HG02678 (cell line): ENCODE measurements at regions not wholly inside any gene's neighbourhood (a gene's known extent, or its start where the extent isn't known, plus 50 kb on each side); places are given as distances from the start of the nearest gene placed in this dataset.

ENCODE experiments used
- ATAC-seq: cut with Tn5 transposase; IDR thresholded peaks from one replicate; pipeline ENCODE4 v1.9.1; 2021; ENCODE audit warnings: mild to moderate bottlenecking, moderate library complexity; ENCODE audit not compliant: unreplicated experiment

DNA sequence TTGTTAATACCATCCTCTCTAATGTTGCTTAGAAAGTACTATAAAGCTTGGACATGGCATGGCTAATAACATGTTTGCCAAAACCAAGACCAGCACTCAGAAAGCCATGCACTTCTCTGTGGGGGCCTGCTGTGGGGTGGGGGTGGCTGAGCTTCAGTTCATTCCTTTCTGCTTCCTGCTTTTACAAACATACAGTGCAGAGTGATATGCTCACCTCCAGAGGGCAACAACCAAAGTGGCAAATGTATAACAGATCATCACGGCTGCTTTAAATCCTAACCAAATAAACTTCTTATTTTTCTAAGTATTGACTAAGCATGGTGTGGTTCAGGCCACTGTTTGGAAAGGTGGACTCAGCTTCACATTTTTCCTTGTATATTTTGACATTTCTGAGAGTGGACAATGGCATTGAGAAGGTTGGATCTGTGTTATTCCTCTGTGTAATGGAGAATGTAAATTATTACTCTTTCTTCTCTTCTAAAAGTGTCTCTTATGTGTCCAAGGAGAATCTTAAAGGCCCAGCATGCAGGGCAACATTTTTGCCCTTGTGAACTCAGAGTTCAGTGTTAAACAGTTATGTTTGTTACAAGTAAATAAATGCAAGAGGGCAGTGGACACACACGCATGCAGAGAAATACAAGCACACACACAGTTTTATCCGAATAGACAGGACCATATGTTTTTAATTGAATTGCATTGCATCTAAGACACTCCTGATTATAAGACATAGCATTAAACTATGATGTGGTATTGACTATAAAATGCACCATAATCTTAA, 186.1 kb downstream of the HERPUD2 start:
- ATAC-seq = no peak

DNA sequence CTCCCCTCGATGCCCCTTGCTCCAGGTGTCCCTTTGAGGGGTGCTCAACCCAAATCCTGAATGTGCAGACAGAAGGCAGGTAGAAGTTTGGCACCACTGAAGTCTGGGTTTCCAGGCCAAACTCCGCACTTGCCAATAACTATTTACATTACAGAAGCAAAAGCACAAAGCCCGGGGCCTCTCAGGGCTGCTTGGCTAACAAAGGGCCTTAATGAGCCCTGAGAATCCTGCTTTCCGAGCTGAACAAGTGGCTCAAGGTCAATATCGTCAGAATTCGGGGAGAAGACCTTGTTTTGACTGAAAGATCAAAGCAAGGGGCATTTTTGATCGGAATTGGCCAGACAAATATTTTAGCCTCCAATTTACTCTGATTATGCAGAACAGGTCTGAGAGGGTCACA, 189.9 kb downstream of the HERPUD2 start:
- no peak for ATAC-seq

DNA sequence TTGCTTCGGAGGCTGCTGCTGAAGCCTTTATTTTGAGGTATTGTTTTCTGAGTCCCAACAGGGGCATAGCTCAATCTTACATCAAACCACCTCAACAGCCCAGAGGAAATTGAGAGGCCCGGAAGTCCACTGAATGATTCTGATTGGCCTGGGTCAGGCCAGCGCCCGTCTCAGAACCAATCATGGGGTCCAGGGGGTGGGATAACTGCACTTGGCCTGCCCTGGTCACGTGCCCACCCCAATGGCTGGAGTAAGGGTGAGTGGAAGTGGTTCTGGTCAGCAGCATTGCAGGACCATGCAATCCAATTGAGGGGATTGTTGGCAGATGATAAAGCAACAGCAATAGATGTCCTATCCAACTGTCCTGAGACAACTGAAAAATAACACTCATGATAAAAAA, 190.6 kb downstream of the HERPUD2 start:
- no peak for ATAC-seq

DNA sequence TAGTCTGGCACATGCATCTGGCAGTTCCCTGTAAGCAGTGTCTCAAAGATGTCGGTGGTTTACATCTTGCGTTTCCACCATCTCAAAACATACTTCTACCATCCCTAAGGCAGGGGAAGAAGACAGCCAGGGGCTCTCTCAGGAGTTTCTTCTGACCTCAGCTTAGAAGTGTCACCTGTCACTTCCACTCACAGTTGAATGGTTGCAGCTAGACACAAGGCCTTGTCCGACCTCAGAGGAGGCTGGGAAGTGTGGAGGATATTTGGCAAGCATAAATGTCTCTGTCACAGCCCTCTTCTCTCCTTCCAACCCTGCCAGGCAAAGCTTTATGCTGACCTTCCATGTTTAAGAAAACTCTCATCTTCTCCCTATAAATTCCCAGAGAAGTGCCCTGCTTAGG, 193.3 kb downstream of the HERPUD2 start:
- no peak for ATAC-seq

DNA sequence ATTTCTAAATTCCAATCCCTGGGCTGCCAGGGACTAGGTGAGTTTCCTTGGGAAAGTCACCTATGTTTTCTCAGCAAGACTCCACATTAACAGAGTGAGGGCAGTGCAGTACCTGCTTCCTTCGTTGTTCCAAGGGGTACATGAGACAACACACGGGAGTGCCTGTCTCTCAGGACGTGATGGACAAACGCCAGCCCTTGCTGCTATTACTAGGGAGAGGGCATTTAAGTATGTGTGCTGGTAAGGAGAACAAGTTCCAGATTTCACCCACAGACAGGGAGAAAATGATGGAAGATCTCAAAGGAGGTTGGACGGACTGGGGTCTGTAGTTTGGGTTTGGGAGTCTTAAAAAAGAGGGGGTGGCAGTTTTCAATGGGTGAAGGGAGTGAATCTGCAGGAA, 195.7 kb downstream of the HERPUD2 start:
- ATAC-seq = no peak

DNA sequence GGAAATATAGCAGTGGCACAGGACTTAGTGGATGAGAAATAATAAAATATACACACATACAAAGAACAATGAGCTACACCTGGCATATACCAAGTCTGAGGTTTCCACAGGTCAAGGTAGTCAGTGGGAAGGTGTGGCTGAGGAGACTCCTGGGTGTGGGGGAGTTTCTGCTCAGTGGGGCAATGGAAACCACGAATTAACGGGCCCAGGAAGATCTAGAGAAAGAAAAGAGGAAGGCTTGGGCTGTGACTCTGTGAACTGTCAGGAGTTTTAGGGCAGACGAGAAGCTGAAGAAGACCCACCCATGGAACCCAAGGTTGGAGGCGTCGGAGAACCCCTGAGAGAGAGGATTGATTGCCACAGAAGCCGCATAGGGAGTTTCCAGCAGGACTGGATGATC, 196.5 kb downstream of the HERPUD2 start:
- ATAC-seq = no peak

DNA sequence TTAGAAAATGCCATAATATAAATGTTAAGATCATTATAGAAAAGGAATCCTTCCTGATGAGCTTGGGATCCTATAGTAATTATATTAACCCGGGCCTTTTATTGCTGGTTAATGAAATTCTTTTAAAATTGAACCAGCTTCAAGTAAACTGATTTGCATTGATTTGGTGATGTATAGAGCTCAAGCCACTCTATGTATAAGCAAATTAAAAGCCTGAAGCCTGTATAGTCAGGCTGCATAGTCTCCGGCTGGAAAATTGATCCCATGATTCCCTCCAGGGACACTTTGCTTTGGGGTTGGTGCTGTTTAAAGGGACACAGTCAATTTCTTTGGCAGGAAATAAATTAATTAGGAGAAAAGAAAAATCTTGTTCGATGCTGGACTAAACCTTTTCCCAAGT, 199.1 kb downstream of the HERPUD2 start:
- ATAC-seq = no peak

DNA sequence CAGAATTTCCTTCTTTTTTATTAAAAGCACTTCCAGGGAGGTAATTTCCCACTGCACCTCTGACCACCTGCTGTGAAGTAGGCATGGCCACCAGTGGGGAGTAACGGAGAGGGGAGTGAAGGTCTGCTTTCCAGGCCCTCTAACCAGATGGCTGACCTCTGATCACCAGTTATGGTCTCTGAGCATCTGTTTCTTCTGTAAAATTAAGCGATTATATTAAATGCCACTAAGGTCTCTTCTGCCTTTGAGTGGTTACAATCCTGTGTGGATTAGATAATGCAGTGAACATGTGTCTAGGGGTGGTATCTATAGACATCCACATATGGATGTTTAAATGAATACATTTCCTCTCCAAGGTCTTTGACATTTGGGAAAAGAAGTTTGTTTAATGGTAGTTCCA, 199.6 kb downstream of the HERPUD2 start:
- ATAC-seq = no peak

DNA sequence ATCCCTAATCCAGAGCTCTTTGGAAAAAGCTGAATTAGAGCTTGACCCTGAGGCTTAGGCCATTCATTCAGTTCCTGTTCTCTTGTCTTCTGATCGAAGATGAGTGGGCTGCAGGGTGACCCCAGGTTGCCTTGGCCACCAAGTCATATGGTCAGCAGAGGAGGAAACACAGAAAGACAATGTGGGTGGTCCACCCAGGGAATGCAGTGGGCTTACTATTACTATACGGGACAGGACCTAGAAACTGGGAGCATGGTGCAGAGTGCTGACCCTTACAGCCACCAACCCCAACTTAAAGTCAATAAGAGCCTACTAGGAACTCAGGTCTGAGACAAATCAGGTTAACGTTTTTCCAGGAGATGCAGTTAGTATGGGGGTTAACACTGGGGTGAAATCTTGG, 200.5 kb downstream of the HERPUD2 start:
- no peak for ATAC-seq

DNA sequence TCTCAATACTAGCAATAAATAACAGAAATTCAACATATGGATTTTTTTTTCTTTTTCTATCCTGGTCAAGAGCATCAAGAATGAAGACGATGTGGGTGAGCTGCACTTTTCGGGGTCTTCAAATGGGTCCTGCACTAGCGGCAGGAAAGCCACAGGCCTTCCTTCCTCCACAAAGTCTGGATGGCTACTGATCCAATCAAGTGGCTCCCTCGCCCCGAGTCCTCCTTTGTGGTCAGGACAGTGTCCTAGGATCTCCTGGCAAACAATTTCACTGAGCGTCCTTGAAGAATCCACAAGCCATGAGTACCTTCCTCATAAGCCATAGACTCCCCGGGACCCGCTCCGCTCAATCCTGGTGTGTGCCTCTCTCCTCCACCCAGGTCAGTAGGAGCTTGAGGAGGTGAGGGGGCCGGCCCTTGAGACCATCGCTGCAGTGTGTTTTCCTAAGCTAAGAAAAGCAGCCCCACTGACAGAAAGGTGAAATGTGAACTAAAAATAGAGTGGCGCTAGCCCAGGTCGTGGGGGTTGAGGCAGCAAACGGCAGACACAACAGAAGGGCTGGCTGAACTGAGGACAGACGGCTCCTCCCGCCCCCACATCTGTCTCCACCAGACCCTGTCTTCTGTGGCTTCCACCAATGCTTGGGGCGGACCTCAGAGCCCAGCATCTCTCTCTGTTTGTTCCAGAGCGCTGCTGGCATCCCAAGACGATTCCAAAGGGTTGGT, 202.3 kb downstream of the HERPUD2 start:
- no peak for ATAC-seq

DNA sequence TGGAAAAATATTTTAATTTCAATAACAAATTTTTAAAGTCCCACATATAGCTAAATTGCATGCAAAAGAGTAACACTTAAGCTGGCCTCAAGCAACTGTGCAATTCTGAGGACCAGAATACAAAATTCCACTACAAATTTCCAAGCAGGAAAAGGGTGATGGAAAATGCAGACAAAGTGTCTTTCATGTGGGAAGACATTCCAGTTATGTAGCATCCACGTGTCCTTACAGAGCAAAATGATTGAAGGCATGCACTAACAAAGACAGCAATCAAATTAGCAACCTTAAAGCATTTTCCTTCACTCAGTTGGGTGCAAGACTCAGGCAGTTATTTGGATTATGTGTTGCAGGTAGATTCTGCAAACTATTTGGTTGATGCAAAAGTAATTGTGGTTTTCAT, 203.7 kb downstream of the HERPUD2 start:
- no peak for ATAC-seq

DNA sequence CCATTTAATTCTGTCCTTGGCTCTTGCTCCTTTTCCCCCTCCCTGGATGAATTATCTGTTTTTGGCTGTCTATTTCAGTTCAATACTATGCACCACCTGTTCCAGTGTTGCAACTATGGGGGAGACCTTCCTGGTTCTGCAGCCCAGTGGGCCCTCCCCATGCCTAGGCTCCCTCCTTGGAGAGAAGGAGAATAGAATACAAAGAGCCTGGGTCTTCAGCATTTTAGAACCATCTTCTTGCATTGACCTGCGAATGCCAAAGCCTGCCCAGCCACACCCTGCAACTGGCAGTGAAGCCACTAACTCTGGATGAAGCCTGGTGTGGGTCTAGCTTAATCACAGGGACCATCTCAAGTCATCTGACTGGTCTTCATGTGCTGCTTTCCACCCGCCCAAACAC, 207.1 kb downstream of the HERPUD2 start:
- no peak for ATAC-seq

DNA sequence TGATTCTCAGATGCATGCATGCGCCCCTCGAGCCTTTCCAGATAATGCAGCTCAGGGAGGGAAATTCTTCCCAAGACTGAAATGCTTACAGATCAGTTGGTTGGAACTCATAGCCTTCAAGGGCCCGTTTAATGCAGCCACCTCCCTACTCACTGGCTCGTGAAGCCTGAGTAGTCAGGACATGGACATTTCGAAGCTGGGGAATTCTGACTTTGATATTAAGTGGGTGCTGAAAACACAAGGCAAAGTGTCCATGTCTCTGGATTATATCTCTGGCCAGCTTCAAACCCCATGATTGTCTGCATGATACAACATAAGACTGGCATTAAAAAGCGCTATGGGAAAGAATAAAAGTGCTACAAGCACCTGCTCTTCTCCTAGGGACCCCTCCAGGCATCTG, 207.5 kb downstream of the HERPUD2 start:
- ATAC-seq = no peak

DNA sequence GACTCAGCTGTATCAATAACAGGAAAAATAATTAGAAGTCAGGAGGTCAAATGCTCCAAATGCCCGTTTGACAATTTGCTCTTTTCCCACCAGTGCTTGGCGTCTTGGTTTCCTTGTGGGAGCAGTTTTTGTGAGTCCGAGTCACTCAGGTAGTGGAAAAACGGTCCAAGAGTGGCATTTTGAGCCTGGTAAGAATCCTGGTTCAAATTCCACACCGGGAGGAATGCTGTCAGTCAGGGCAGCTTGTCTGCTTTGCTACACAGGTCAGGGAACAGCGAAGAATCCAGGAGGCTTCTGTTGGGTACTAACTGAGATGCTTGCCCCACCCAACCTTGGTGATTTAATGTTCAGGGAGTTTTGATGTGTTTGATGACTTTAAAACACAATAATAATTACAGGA, 209.5 kb downstream of the HERPUD2 start:
- ATAC-seq = no peak

DNA sequence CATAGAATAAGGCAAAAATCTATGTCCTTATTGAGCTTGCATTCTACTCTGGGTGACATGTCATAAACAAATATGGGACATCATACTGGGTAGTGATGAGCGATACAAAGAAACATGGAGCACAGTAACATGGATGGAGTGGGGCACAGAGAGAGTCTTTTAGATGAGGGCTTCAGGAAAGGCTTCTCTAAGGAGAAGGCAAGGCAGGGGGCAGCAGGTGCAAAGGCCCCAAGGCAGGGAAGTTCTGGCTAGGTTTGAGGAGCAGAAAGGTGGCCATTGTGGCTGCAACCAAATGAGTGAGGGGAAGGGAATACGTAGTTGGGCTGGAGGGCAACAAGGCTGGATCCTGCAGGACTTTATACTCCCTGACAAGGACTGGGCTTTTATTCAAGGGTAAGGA, 211.4 kb downstream of the HERPUD2 start:
- ATAC-seq = no peak

DNA sequence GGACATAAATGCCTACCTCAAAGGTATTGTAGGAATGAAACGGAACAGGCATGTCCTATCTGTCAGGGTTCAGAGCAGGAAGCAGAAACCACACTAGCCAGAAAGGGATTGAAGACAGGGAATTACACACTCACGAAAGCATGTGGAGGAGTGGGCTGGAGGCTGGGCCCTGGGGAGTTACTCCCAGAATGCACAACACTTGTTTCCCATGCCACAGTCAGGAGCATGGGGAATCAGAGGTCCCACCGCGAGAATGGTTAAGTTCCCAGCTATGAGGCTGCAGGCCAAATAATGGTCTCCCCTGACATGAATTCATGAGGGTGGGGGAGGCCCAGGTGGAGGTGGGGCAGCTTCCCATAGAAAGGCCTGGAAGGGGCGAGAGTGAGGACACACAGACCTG, 212.7 kb downstream of the HERPUD2 start:
- ATAC-seq = no peak

DNA sequence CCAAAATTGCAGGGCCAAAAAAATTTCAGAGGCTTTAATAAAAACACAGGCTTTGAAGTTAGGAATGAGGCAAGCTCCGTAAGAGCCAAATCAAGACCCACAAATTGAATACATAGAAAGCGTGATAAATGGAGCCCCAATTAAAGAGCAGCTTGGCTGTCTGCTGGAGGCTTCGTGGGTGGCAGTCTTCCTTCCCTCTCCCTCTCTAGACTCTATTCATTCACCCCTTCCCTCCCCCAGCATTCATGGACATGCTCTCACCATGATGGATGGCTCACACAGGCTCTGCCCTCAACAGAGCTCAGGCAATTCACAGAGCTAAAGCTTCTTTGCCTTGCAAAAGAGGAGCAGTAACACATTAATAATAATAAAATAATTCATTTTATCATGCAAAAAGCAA, 214.1 kb downstream of the HERPUD2 start:
- no peak for ATAC-seq

DNA sequence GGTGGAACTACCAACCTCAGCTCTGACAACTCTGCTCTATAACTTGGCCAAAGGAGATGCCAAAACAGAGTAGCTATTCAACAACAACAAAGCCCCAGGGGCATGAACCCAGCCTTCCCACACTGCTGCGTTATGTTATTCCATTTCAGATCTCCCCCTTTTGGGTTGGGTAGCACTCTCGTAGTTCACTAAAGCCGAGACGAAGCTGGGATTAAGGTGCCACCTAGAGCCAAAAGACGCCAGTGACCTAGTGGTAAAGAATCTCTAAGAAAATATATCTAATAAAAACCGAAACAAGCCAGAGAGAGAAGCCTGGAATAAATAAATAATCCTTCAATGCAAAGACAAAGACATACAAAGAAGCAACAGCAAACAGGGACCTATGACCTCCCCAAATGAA, 217.3 kb downstream of the HERPUD2 start:
- no peak for ATAC-seq

DNA sequence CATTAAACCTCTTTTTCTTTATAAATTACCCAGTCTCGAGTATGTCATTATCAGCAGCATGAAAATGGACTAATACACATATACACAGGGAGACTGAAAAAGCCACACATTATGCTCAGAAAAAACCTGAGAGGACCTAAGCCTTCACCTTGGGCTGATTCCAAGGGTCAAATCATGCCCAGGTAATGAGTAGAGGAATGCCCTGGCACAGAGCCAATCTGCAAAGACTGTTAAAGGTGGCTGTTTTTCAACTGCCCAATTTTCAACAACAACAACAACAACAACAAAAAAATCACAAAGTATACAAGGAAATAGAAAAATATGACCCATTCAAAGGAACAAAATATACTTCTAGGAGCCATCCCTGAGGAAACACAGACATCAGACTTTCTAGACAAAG, 220.2 kb upstream of the TBX20 start:
- no peak for ATAC-seq

DNA sequence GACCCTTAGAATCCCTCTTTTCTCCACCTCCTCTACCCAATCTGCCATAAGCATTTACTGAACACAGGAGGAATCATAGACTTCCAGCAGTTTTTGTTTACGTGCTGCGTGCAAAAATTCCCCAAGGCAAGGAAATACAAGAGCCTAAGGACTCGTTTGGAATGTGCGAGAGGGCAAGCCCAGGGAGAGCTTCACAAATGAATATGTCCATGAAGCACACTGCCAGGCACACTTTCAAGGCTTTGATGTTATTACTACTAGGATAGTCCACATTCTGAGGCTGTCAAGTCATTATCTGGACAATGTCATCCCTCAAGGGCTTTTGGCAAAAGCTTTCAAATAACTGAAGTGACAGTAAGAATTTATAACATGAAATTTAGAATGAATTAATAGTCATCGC, 214.7 kb upstream of the TBX20 start:
- ATAC-seq = no peak

DNA sequence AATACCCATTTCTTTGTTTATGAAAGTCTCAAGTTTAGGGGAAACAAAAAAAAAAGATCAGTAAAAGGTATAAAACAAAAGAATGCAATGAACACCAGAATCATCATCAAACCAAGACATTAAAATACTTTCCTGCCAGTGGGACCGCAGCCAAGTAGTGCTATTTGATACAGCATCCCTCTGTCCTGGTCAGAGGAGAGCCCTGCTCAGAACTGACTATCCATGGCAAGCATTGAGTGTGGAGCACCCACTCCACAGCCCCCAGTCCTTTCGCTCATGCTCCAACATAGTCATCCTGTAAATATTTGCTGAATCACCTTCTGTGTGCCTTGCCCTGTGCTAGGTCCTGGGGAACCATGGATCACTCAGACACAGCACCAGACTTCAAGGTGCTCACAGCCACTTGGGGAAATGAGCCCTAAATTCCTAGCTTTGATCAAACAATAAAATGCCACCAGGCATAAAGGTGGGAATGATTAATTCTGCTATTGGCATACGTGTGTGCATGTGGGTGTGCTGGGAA, 213.6 kb upstream of the TBX20 start:
- no peak for ATAC-seq

DNA sequence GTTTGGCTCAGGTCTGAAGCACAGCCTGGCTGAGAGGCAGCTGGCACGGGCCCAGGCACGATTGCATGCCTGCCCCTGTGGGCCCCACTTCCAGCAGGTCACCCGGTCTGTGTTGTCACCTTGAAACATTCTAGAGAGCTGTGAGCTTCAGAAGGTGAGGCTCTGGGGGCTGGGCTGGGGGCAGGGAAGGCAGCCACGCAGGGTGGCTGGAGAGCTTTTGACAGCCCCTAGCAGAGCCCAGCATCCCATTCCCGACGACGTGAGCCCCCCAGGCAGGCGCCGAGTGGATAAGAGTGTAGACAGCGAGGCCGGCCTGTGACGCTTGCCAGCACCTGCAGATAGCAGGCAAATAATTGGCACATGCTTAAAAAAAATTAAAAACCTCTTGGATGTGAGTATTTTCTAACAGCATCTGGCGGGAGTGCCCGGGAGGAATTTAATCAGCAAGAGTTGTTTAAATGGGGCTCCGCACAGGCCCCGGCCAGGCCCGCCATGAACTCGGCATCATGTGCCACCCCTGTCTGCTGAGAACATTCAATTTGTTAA, 212.0 kb upstream of the TBX20 start:
- ATAC-seq = no peak
